Superior temporal gyrus (tissue), 1 donor: ENCODE measurements at regions not wholly inside any gene's neighbourhood (a gene's known extent, or its start where the extent isn't known, plus 50 kb on each side); places are given as distances from the start of the nearest gene placed in this dataset.
"Not testable (repeated sequence)": the region's sequence is repeated elsewhere in the genome, so short reads cannot be mapped to it uniquely, and the experiment has no call there.

Experiments used
- DNase-seq: peaks from one replicate; pipeline ENCODE4 v3.0.0-alpha.2; 2016; ENCODE audit errors: extremely low spot score

- DNase-seq: no peak
These were observed 1185.7 kb upstream of the TSPY4 start for GRCh38 chrY:8151561-8151960.

GRCh38 chrY:8128578-8128977, 1208.7 kb upstream of the TSPY4 start:
- no peak for DNase-seq

GRCh38 chrY:8125907-8126571, 1211.2 kb upstream of the TSPY4 start:
- no peak for DNase-seq

- no peak for DNase-seq
These were observed 1210.3 kb upstream of the AMELY start for GRCh38 chrY:8121825-8122224.

- DNase-seq: no peak
These were observed 1182.9 kb upstream of the AMELY start for GRCh38 chrY:8094429-8094828.

- DNase-seq: no peak
These were observed 1181.4 kb upstream of the AMELY start for GRCh38 chrY:8092926-8093325.

- DNase-seq: no peak
These were observed 1174.4 kb upstream of the AMELY start for GRCh38 chrY:8085925-8086324.

GRCh38 chrY:8084192-8084591, 1172.6 kb upstream of the AMELY start:
- DNase-seq: no peak

GRCh38 chrY:8081151-8081550, 1169.6 kb upstream of the AMELY start:
- no peak for DNase-seq

GRCh38 chrY:8065220-8065619, 1153.7 kb upstream of the AMELY start:
- no peak for DNase-seq

- no peak for DNase-seq
These were observed 1152.9 kb upstream of the AMELY start for GRCh38 chrY:8064500-8064899.

- DNase-seq: no peak
These were observed 1152.4 kb upstream of the AMELY start for GRCh38 chrY:8063973-8064372.

- DNase-seq: no peak
These were observed 1147.1 kb upstream of the AMELY start for GRCh38 chrY:8058613-8059012.

- no peak for DNase-seq
These were observed 1139.8 kb upstream of the AMELY start for GRCh38 chrY:8051340-8051739.

GRCh38 chrY:8041238-8041637, 1129.7 kb upstream of the AMELY start:
- no peak for DNase-seq

GRCh38 chrY:8036563-8036962, 1125.0 kb upstream of the AMELY start:
- no peak for DNase-seq

GRCh38 chrY:8035653-8036052, 1124.1 kb upstream of the AMELY start:
- no peak for DNase-seq

- no peak for DNase-seq
These were observed 1123.1 kb upstream of the AMELY start for GRCh38 chrY:8034673-8035072.

GRCh38 chrY:8033200-8033599, 1121.6 kb upstream of the AMELY start:
- no peak for DNase-seq

GRCh38 chrY:8020540-8020939, 1109.0 kb upstream of the AMELY start:
- DNase-seq: no peak

- DNase-seq: no peak
These were observed 1100.0 kb upstream of the AMELY start for GRCh38 chrY:8011515-8011914.

- no peak for DNase-seq
These were observed 1092.6 kb upstream of the AMELY start for GRCh38 chrY:8004196-8004595.

GRCh38 chrY:7996726-7997125, 1085.2 kb upstream of the AMELY start:
- DNase-seq: no peak

GRCh38 chrY:7994781-7995180, 1083.2 kb upstream of the AMELY start:
- not testable (repeated sequence) for DNase-seq
